Left lung (tissue), 4 donors: ENCODE measurements at regions not wholly inside any gene's neighbourhood (a gene's known extent, or its start where the extent isn't known, plus 50 kb on each side); places are given as distances from the start of the nearest gene placed in this dataset.

Experiments used
- ATAC-seq: fragments of 200-7000 bp; cut with Tn5 transposase; one replicate; pipeline ENCODE4 v1.9.1; 2020; ENCODE audit warnings: moderate library complexity
- DNase-seq, 4 donors: peaks; one replicate each; pipeline ENCODE4 v3.0.0-alpha.2; 2013 to 2020
- H3K27ac ChIP-seq, 2 donors: fragments of 200-600 bp; sonication (generic) in 1 of 2; one replicate each; pipeline versions ENCODE4 v1.5.0 to v1.8.0; 2020 to 2021
- H3K27me3 ChIP-seq, 2 donors: fragments of 200-600 bp; sonication (generic) in 1 of 2; one replicate each; pipeline versions ENCODE4 v1.5.0 to v1.8.0; 2020 to 2021
- H3K36me3 ChIP-seq, 2 donors: fragments of 200-600 bp; sonication (generic) in 1 of 2; one replicate each; pipeline versions ENCODE4 v1.5.0 to v1.8.0; 2020 to 2021
- H3K4me1 ChIP-seq, 2 donors: fragments of 200-600 bp; one replicate each; pipeline ENCODE4 v1.8.0; 2021
- H3K4me3 ChIP-seq, 2 donors: fragments of 200-600 bp; sonication (generic) in 1 of 2; one replicate each; pipeline versions ENCODE4 v1.5.0 to v1.8.0; 2020 to 2021; ENCODE audit warnings: mild to moderate bottlenecking in 1 of 2
- H3K9me3 ChIP-seq, 2 donors: fragments of 200-600 bp; sonication (generic) in 1 of 2; one replicate each; pipeline versions ENCODE4 v1.5.0 to v1.8.0; 2020 to 2021
- CTCF ChIP-seq, 2 donors: fragments of 200-600 bp; sonication (generic) in 1 of 2; IDR thresholded peaks; one replicate each; pipeline versions ENCODE4 v1.5.0 to v1.8.0; 2021; ENCODE audit warnings: antibody characterized with exemption in 2 of 2
- intact Hi-C, 2 donors: fragments of 100-400 bp; cut with DNase I; formaldehyde crosslinking; loops; one replicate each; pipeline versions ENCODE4 v1.11.2 to v1.14.2; 2022
- donor health status: DM: no; HTN: yes; CAD: no.
- donor health status: DM: no; HTN: no; CAD: no.

GRCh38 chr12:46682148-46682547, 143.6 kb downstream of the SLC38A4 start:
- no peak overlapping the region for H3K27ac ChIP-seq
- no peaks in the 10 kb centered on the region for H3K4me1 ChIP-seq
- no peak for DNase-seq
- intact Hi-C loops: loop anchor here in 1 of 2 donors (10.0 kb wide), 1 partner anchor 253 kb away; no protein-coding TSS in a partner anchor
- no peak overlapping the region for H3K4me3 ChIP-seq
- peaks cover 0 to 5% of the 10 kb centered on the region in 2 donors for H3K9me3 ChIP-seq
- no peak for TF ChIP-seq CTCF (IDR thresholded peaks at IDR 0.05)
- no peaks in the 10 kb centered on the region for H3K27me3 ChIP-seq
- no peaks in the 10 kb centered on the region for H3K36me3 ChIP-seq
- ATAC-seq: no peak

- H3K27ac ChIP-seq: no peak overlapping the region
- no peak for TF ChIP-seq CTCF (IDR thresholded peaks at IDR 0.05)
- ATAC-seq: no peak
- H3K9me3 ChIP-seq: peaks cover 0 to 5% of the 10 kb centered on the region in 2 donors
- H3K4me3 ChIP-seq: no peak overlapping the region
- no peaks in the 10 kb centered on the region for H3K27me3 ChIP-seq
- intact Hi-C loops: loop anchor here in 1 of 2 donors (10.0 kb wide), 1 partner anchor 254 kb away; no protein-coding TSS in a partner anchor
- H3K4me1 ChIP-seq: no peaks in the 10 kb centered on the region
- no peak for DNase-seq
- no peaks in the 10 kb centered on the region for H3K36me3 ChIP-seq
Observed at GRCh38 chr12:46680506-46680905, 145.3 kb downstream of the SLC38A4 start.

GRCh38 chr12:46679754-46680153, 146.0 kb downstream of the SLC38A4 start:
- H3K9me3 ChIP-seq: peaks cover 0 to 5% of the 10 kb centered on the region in 2 donors
- TF ChIP-seq CTCF (IDR thresholded peaks at IDR 0.05): no peak
- H3K27ac ChIP-seq: no peak overlapping the region
- no peak overlapping the region for H3K4me3 ChIP-seq
- intact Hi-C loops: loop anchor here in 1 of 2 donors (10.0 kb wide), 1 partner anchor 255 kb away; no protein-coding TSS in a partner anchor
- no peak for ATAC-seq
- no peak for DNase-seq
- H3K36me3 ChIP-seq: no peaks in the 10 kb centered on the region
- no peaks in the 10 kb centered on the region for H3K27me3 ChIP-seq
- no peaks in the 10 kb centered on the region for H3K4me1 ChIP-seq

GRCh38 chr12:46678426-46678825, 147.4 kb downstream of the SLC38A4 start:
- no peaks in the 10 kb centered on the region for H3K27me3 ChIP-seq
- H3K9me3 ChIP-seq: no peaks in the 10 kb centered on the region
- no peak overlapping the region for H3K4me3 ChIP-seq
- no peaks in the 10 kb centered on the region for H3K36me3 ChIP-seq
- intact Hi-C loops: no loop called here
- no peak for ATAC-seq
- H3K4me1 ChIP-seq: no peaks in the 10 kb centered on the region
- no peak for DNase-seq
- no peak for TF ChIP-seq CTCF (IDR thresholded peaks at IDR 0.05)
- no peak overlapping the region for H3K27ac ChIP-seq

GRCh38 chr12:46677749-46678148, 148.0 kb downstream of the SLC38A4 start:
- no peaks in the 10 kb centered on the region for H3K4me1 ChIP-seq
- no peak overlapping the region for H3K27ac ChIP-seq
- TF ChIP-seq CTCF (IDR thresholded peaks at IDR 0.05): no peak
- H3K27me3 ChIP-seq: no peaks in the 10 kb centered on the region
- intact Hi-C loops: no loop called here
- DNase-seq (no peak), ATAC-seq (no peak)
- no peaks in the 10 kb centered on the region for H3K9me3 ChIP-seq
- H3K4me3 ChIP-seq: no peak overlapping the region
- no peaks in the 10 kb centered on the region for H3K36me3 ChIP-seq
